NCI-H146 treated with DMSO at 0.1 percent for 48 hours (cell line): ENCODE measurements at regions not wholly inside any gene's neighbourhood (a gene's known extent, or its start where the extent isn't known, plus 50 kb on each side); places are given as distances from the start of the nearest gene placed in this dataset.
A peak's percentile ranks its signal among the peaks of the same experiment; 100 is the strongest.
"Not testable (repeated sequence)": the region's sequence is repeated elsewhere in the genome, so short reads cannot be mapped to it uniquely, and the experiment has no call there.

ENCODE experiments used
- DNase-seq: peaks from one replicate; lab custom pipeline; 2025; ENCODE audit not compliant: unreplicated experiment; lab: John Stamatoyannopoulos, UW

DNA sequence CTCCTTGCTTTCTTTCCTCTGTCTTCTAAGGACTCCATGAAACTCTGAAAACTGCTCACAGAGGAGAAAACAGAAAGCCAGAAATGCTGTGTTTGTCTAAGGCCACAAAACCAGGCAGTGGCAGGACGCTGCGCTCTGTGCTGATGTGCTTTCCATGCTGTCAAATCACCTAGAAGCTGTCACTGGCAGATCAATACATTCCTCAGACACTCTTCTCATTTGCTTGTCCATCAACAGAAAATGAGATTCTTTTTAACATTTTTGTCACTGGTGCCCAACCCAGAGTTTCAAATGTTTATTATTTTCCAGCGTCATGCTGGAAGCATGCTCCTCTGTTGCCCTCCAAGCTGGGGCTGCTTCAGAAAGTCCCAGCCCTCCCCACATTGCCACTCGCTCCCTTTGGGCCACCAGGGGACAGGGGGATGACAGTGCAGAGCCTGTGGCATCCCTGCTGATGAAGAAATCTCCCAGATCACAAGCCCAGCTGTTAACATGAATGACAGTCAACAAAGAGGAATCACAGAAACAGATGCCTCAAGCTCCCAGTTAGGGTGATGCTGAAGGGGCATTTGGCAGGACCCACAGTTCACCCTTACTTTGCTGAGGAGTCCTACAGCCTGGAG is 117.5 kb upstream of the MEIS1 start:
- no peak for DNase-seq

GRCh38 chr2:66306483-66306882 is 128.4 kb upstream of the MEIS1 start:
- DNase-seq = no peak

DNA sequence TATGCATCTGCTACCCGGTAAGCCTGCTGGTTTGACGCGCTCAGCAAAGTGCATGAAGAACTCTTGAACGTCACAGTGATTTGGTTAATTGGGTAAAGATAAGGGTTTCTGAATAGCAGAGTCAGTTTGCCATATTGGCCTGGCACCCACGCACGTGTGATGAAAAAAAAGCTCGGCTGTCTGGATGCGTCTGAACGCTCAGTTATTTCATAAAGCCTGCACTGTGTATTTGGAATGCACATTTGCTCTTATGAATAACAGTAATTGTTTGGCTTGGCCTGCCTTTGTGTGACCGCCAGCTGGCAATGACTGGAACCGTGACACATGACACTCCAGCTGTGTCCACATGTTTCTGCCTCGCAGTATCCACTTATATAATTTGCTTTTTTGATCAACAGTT is 129.2 kb upstream of the MEIS1 start:
- peak; percentile 88 for DNase-seq

- no peak for DNase-seq
These were observed 131.5 kb upstream of the MEIS1 start for GRCh38 chr2:66303471-66303870.

GRCh38 chr2:66301767-66302140 is 133.2 kb upstream of the MEIS1 start:
- DNase-seq = no peak

DNA sequence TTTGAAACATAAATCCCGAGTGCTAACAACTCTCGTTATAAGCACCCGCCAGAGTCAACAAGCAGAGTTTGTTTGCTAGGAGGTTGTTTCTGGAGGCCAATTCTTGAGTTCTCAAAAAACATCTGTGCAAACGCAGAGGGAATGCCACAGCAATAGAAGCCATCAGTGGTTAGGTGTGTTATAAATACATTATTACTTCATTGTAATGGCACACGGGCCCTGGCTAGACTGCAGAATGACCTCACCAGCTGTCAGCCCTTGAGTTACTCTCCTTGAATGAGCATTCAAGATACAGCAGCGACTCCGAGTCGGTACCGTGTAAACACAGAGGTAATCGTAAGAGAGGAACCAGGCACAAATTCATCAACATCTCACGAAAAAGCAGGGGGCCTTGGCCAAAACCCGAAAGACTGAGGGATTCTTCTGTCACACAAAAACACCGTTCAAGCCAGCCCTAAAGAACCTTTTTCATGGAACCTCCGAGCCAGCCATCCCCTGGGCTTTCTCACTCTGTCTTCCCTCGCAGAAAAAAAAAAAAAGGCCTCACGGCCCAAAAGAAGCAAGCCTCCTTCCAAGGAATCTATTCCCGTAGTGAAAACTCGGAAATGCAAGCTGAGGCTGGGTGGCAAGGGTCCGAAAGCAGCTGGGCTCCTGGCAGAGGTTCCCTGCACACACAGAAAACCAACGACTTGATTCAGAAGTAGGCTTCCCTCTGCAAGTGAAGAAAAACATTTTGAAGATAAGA is 133.7 kb upstream of the MEIS1 start:
- no peak for DNase-seq

- DNase-seq = no peak
These were observed 151.1 kb upstream of the MEIS1 start for GRCh38 chr2:66283787-66284186.

DNA sequence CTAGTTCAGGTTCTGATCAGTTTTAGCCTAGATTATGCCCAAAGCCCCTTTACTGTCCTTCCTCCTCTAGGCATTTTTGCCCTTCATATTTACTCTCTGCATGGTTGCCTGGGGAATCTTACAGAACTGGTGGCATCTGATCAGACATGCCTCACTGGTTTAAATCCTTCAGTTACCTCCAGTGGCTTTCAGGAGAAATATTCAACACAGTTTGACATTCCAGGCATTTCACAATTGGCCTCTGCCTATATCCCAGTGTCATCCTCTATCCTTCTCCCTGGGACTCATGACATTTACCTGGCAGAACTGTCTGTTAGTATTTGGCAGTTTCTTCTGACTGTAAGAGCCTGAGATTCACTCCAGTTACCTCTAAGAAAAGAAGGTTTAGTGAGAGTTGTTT is 152.9 kb upstream of the MEIS1 start:
- no peak for DNase-seq

GRCh38 chr2:66279024-66279423 is 155.9 kb upstream of the MEIS1 start:
- DNase-seq = no peak

DNA sequence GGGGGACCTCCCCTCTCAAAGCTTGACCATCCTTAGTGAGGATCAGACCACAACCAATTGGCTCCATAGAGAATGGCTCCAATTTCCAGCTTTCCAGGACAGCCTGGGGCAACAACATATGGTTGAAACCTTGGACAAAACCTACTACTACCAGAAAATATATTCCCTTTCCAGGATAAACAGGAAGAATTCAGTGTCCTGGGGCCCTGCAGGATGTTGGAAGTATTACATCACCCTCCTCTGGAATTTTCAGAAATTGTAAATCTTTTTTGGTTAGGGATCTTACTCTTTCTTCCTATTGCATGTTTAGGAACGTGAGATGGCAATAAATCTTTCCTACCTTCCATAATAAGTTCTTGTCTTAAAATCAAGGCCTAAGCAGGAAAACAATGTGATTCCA is 158.9 kb upstream of the MEIS1 start:
- DNase-seq = no peak

DNA sequence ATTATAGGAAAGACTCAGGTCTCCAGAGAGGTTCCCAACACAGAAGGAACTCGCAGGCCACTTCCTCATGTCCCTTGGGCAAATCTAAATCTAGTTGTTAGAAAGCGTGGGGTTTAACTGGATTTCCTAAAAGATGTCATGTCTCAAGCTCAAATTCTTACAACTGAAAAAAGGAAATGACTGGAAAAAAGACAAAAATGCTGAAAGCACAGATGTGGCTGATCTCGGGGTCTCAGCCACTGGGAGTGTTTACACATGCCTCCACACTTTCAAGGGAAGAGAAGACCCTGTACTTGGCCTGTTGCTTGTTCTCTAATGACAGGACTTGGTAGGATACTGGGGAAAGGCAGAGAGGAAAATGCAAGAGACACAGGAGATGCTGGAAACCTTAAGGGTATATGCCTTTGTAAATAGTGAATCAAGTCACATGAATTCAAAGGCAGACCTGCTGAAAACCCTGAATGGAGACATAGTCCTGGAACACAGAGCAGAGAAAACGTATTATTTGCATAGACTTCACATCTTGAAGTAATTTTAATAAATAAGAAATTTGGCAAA is 160.9 kb upstream of the MEIS1 start:
- DNase-seq = no peak

GRCh38 chr2:66272751-66273150 is 162.2 kb upstream of the MEIS1 start:
- no peak for DNase-seq

DNA sequence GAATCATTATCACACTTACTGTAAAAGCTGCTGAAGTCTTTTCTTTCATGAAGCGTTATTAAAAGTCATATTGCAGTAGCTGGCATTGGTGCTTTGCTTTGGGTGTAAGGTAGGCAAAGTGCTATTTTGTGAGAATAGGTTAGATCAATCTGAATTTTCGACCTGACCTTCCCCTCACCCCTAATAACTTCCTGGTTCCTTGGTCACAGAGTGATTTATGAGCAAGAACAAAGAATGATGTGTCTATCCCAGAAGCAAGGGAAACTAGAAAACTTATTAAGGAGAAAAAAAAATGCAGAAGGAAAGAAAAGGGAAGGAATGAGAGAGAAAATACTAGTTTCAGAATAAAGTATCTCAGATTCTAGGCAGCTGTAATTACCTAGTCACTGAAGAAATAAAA is 163.1 kb upstream of the MEIS1 start:
- no peak for DNase-seq

DNA sequence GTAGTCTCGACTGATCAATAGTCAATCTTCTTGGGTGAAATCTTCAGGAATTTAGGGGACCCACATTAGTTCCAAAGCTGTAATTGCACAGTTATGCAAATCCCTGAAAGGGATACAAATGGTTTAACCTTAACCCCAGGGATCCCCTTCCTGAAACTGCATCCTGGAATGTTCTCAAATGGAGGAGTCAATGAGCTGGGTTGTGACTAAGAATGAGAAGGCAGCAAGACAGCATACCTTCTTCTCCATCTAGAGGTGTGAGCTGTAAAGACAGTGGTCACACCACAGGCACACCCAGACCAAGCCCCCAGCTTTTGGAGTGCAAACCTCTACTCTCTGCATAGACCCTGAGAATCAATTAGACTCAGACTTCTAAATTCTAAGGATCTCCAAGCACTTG is 164.7 kb upstream of the MEIS1 start:
- DNase-seq = no peak

- no peak for DNase-seq
These were observed 165.8 kb upstream of the MEIS1 start for GRCh38 chr2:66269166-66269565.

DNA sequence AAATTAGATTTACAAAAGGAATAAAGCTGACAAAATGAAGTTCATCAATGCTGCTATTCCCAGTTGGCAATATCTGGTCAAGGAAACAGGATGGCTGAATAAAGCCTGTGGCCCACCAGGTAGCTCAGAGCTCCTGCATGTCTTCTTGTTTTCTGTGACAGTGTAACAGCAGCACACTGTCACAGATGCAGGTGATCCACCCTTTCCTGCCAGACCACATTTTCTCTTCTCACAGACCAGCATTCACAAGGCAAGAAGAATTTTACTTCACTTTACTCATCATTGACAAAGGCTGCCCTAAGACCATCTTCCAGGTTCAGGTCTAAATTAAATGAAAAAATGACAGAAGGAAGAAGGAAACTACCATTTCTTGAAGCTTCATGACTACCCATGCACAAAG is 166.2 kb upstream of the MEIS1 start:
- no peak for DNase-seq

DNA sequence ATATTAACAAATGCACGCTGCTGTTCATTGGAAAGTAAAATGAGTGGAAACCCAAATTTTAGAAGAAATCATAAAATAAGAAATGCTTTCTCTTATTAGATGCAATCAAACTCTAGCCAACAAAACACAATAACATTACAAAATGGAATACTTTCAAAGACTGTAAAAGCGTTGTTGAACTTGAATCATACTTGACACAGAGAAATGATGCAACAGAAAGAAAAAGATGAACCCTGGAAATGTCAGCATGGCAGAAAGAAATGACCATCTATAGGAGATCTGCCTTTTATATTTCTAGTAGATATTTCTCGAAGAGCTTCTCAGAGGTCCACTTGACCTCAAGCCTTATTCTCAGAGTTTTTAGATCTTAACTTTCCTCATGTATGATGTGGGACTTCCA is 170.6 kb upstream of the MEIS1 start:
- DNase-seq = no peak

GRCh38 chr2:66255867-66256266 is 179.1 kb upstream of the MEIS1 start:
- DNase-seq = no peak

GRCh38 chr2:66255136-66255535 is 179.8 kb upstream of the MEIS1 start:
- no peak for DNase-seq

- DNase-seq = no peak
These were observed 181.9 kb upstream of the MEIS1 start for GRCh38 chr2:66253066-66253465.

DNA sequence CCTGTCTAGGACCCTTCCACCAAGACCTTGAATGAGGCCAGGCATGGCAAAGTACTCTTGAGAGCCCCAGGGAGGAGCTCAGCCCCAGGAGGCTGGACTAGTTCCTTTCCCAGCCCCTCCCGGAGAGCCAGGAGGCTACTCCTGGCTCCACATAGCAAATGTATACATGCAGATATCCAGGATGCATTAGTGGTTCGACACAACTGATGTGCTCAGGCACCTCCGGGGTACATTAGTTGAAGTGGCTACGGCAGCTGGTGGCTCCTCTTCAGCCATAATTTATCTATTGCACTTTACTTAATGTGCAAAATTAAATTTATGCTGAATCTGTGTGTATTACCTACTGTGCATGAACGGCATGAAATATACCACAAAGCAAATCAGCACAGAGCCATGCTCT is 182.8 kb upstream of the MEIS1 start:
- DNase-seq = no peak

- no peak for DNase-seq
These were observed 183.4 kb upstream of the MEIS1 start for GRCh38 chr2:66251573-66251972.

GRCh38 chr2:66249089-66249488 is 185.8 kb upstream of the MEIS1 start:
- DNase-seq = not testable (repeated sequence)
